ENCODE measurements at regions not wholly inside any gene's neighbourhood (a gene's known extent, or its start where the extent isn't known, plus 50 kb on each side); places are given as distances from the start of the nearest gene placed in this dataset.
"Not testable (repeated sequence)": the region's sequence is repeated elsewhere in the genome, so short reads cannot be mapped to it uniquely, and the experiment has no call there.

- no peaks in the 10 kb centered on the region for H3K27me3 ChIP-seq
- no peaks in the 10 kb centered on the region for H3K9me3 ChIP-seq
- DNase-seq (ENCODE audit: low spot score) = no peak
- no peak for TF ChIP-seq CTCF (IDR thresholded peaks at IDR 0.05)
- H3K36me3 ChIP-seq = no peaks in the 10 kb centered on the region
- no peak overlapping the region for H3K4me3 ChIP-seq
- H3K4me1 ChIP-seq = no peaks in the 10 kb centered on the region
- no peak overlapping the region for H3K27ac ChIP-seq
Measured at GRCh38 chr5:163134061-163134460, 303.3 kb upstream of the CCNG1 start.

- Histone ChIP-seq H3K36me3 (no peaks in the 10 kb centered on the region), H3K9me3 (no peaks in the 10 kb centered on the region), H3K27ac (no peak overlapping the region), H3K27me3 (no peaks in the 10 kb centered on the region), H3K4me1 (no peaks in the 10 kb centered on the region), H3K4me3 (no peak overlapping the region)
- TF ChIP-seq CTCF (IDR thresholded peaks at IDR 0.05) = no peak
- DNase-seq (ENCODE audit: low spot score) = no peak
Measured at GRCh38 chr5:163135849-163136248, 301.5 kb upstream of the CCNG1 start.

DNA sequence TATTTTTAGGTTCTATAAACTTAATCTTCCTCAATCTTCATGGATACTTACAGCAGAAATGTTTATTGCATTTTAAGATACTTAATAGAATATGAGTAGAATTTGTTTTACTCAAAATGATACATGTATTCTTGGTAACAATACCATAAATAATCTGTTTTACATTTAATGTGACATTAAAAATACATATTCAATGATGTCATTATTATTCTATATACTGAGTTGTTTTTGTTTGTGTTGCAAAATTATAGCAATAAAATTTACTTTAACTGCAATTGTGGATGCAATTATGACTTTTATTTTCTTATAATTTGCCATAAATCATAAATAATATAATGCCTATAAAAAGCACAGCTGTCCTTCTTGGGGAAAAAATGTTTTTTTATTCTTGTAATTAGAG is 275.9 kb upstream of the CCNG1 start:
- no peaks in the 10 kb centered on the region for H3K36me3 ChIP-seq
- no peaks in the 10 kb centered on the region for H3K4me1 ChIP-seq
- H3K27me3 ChIP-seq = no peaks in the 10 kb centered on the region
- H3K27ac ChIP-seq = no peak overlapping the region
- TF ChIP-seq CTCF (IDR thresholded peaks at IDR 0.05) = no peak
- H3K9me3 ChIP-seq = no peaks in the 10 kb centered on the region
- no peak for DNase-seq (ENCODE audit: low spot score)
- H3K4me3 ChIP-seq = no peak overlapping the region

GRCh38 chr5:163162645-163163044 is 274.8 kb upstream of the CCNG1 start:
- H3K4me1 ChIP-seq = no peaks in the 10 kb centered on the region
- no peak for DNase-seq (ENCODE audit: low spot score)
- H3K4me3 ChIP-seq = no peak overlapping the region
- no peak for TF ChIP-seq CTCF (IDR thresholded peaks at IDR 0.05)
- no peaks in the 10 kb centered on the region for H3K36me3 ChIP-seq
- H3K9me3 ChIP-seq = no peaks in the 10 kb centered on the region
- no peaks in the 10 kb centered on the region for H3K27me3 ChIP-seq
- no peak overlapping the region for H3K27ac ChIP-seq

GRCh38 chr5:163163858-163164257 is 273.5 kb upstream of the CCNG1 start:
- no peak overlapping the region for H3K4me3 ChIP-seq
- TF ChIP-seq CTCF (IDR thresholded peaks at IDR 0.05) = no peak
- no peaks in the 10 kb centered on the region for H3K36me3 ChIP-seq
- no peaks in the 10 kb centered on the region for H3K4me1 ChIP-seq
- H3K27me3 ChIP-seq = no peaks in the 10 kb centered on the region
- no peaks in the 10 kb centered on the region for H3K9me3 ChIP-seq
- H3K27ac ChIP-seq = no peak overlapping the region
- DNase-seq (ENCODE audit: low spot score) = no peak

DNA sequence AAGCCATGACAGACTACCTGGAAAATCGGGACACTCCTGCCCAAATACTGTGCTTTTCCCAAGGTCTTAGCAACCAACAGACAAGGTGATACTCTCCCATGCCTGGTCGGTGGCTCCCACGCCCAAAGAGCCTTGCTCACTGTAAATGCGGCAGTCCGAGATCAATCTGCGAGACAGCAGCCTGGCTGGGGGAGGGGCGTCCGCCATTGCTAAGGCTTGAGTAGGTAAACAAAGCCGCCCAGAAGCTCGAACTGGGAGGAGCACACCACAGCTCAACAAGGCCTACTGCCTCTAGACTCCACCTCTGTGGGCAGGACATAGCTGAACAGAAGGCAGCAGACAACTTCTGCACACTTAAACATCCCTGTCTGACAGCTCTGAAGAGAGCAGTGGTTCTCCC is 272.1 kb upstream of the CCNG1 start:
- no peak for DNase-seq (ENCODE audit: low spot score)

DNA sequence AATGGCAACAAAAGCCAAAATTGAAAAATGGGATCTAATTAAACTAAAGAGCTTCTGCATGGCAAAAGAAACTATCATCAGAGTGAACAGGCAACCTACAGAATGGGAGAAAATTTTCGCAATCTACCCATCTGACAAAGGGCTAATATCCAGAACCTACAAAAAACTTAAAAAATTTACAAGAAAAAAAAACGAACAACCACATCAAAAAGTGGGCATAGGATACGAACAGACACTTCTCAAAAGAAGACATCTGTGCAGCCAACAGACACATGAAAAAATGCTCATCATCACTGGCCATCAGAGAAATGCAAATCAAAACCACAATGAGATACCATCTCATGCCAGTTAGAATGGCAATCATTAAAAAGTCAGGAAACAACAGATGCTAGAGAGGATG is 267.2 kb upstream of the CCNG1 start:
- not testable (repeated sequence) for H3K4me1 ChIP-seq; H3K9me3 ChIP-seq; H3K27ac ChIP-seq; H3K27me3 ChIP-seq; DNase-seq (ENCODE audit: low spot score); H3K36me3 ChIP-seq; H3K4me3 ChIP-seq

More for the DNA sequence above, 272.1 kb upstream of the CCNG1 start:
- H3K4me1 ChIP-seq = no peaks in the 10 kb centered on the region
- H3K27me3 ChIP-seq = no peaks in the 10 kb centered on the region
- peaks cover 0 to 6% of the 10 kb centered on the region in 2 donors for H3K9me3 ChIP-seq
- no peak overlapping the region for H3K4me3 ChIP-seq
- H3K27ac ChIP-seq = no peak overlapping the region
- H3K36me3 ChIP-seq = no peaks in the 10 kb centered on the region
- TF ChIP-seq CTCF (IDR thresholded peaks at IDR 0.05) = no peak
